Duodenal mucosa (tissue), 2 donors: ENCODE measurements at regions not wholly inside any gene's neighbourhood (a gene's known extent, or its start where the extent isn't known, plus 50 kb on each side); places are given as distances from the start of the nearest gene placed in this dataset.
"Not testable (repeated sequence)": the region's sequence is repeated elsewhere in the genome, so short reads cannot be mapped to it uniquely, and the experiment has no call there.

Experiments
- H3K27ac ChIP-seq: one replicate; pipeline ENCODE4 v1.7.0; 2013; ENCODE audit warnings: low read depth, low read length
- H3K27me3 ChIP-seq, 2 donors: one replicate each; pipeline ENCODE4 v1.7.0; 2013; ENCODE audit warnings: low read length in 2 of 2, control low read depth in 1 of 2; ENCODE audit not compliant: insufficient read depth in 2 of 2, control insufficient read depth in 1 of 2
- H3K36me3 ChIP-seq, 2 donors: one replicate each; pipeline ENCODE4 v1.7.0; 2013; ENCODE audit warnings: low read length in 2 of 2, control low read depth in 1 of 2; ENCODE audit not compliant: insufficient read depth in 2 of 2, control insufficient read depth in 1 of 2
- H3K4me1 ChIP-seq, 2 donors: one replicate each; pipeline ENCODE4 v1.7.0; 2013; ENCODE audit warnings: low read length in 2 of 2, control low read depth in 1 of 2; ENCODE audit not compliant: insufficient read depth in 2 of 2, control insufficient read depth in 1 of 2
- H3K4me3 ChIP-seq, 2 donors: one replicate each; pipeline ENCODE4 v1.7.0; 2013; ENCODE audit warnings: low read length in 2 of 2, low read depth in 1 of 2
- H3K9ac ChIP-seq, 2 donors: one replicate each; pipeline ENCODE4 v1.7.0; 2013; ENCODE audit warnings: low read length in 2 of 2, low read depth in 1 of 2
- H3K9me3 ChIP-seq, 2 donors: one replicate each; pipeline ENCODE4 v1.7.0; 2013; ENCODE audit warnings: low read length in 2 of 2, control low read depth in 1 of 2; ENCODE audit not compliant: control insufficient read depth in 1 of 2

DNA sequence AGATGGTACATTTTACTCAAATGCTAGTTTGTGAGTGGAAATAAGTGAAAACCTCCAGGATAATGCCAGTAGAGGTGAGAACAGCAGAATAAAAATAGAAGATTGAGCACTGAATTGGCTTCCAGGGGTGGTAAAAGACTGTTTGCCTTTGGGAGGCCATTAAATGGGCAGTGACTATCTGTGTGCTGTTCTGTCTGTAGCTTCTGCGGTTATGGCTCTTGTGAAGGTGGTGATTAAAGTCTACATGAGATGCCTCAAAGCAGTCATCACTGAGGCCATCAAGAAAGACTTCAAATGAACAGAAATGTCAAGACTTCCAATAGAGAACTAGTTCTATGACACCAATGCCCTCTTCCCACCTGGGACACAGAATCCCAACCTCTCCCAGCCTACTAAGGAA lies 108.8 kb downstream of the EFHB start:
- Histone ChIP-seq H3K36me3 (no peaks in the 10 kb centered on the region), H3K4me1 (no peaks in the 10 kb centered on the region), H3K9ac (no peak overlapping the region), H3K9me3 (peaks cover 0 to 5% of the 10 kb centered on the region in 2 donors), H3K27me3 (no peaks in the 10 kb centered on the region), H3K27ac (no peak overlapping the region), H3K4me3 (no peak overlapping the region)

DNA sequence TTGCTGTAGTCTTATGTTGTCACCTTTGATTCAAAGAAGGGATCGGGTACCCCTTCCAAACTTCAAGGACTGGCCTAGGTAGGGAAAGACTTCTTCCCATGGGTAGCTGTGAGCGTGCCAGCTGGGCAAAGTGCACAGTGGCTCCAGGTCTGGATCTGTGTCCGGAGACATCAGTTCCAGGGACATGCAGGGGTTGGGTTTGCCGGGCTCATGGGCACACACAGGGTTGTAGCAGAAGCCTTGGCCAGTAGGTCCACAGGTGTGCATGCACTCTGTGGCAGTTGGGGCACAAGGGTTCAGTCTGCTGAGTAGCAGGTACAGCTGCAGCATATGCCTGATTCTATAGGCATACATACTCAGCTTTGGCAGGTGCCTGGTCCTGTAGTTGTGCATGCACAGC lies 111.2 kb downstream of the EFHB start:
- Histone ChIP-seq H3K4me1 (no peaks in the 10 kb centered on the region), H3K27me3 (no peaks in the 10 kb centered on the region), H3K9me3 (peaks cover 0 to 5% of the 10 kb centered on the region in 2 donors), H3K36me3 (no peaks in the 10 kb centered on the region), H3K9ac (no peak overlapping the region), H3K27ac (no peak overlapping the region), H3K4me3 (no peak overlapping the region)

DNA sequence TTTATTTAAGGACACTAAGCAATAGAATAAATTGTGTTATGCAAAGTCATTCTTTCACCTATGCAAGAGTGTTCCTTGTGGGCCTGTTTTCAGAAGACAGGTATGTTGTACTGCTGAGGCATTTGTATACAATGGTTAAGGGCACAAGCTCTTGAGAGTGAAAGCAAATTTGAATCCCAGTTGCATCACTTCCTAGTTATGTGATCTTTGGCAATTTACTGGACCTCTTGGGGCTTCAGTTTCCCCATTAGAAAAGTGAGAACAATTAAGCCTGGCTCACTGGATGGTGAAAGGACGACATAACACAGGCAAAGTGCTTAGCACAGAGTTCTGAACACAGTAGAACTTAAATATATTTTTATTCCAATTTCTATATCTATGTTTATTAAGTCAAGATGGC lies 117.4 kb downstream of the EFHB start:
- Histone ChIP-seq H3K9me3 (no peaks in the 10 kb centered on the region), H3K36me3 (no peaks in the 10 kb centered on the region), H3K4me1 (no peaks in the 10 kb centered on the region), H3K9ac (no peak overlapping the region), H3K27ac (no peak overlapping the region), H3K4me3 (no peak overlapping the region), H3K27me3 (no peaks in the 10 kb centered on the region)

DNA sequence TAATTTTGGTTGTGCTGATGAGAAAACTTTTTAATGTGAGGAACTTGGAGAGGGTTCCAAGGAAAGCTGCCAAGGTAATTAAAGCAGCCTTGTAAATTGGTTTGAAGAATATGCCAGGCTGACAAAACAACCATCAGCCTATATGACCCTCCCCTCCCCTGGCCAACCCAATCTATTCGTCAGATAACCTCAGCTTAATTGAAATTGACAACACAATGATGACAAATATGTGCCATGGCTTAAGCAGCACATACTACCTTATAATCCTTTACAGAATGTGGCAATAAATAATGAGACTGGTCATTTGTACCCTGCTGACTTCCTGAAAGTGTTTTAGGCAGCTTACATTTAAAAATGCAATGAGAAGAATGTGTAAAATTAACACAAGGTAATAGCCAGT lies 118.2 kb downstream of the EFHB start:
- H3K36me3 ChIP-seq: no peaks in the 10 kb centered on the region
- no peak overlapping the region for H3K4me3 ChIP-seq
- no peak overlapping the region for H3K27ac ChIP-seq
- H3K9ac ChIP-seq: no peak overlapping the region
- H3K4me1 ChIP-seq: no peaks in the 10 kb centered on the region
- no peaks in the 10 kb centered on the region for H3K9me3 ChIP-seq
- no peaks in the 10 kb centered on the region for H3K27me3 ChIP-seq

DNA sequence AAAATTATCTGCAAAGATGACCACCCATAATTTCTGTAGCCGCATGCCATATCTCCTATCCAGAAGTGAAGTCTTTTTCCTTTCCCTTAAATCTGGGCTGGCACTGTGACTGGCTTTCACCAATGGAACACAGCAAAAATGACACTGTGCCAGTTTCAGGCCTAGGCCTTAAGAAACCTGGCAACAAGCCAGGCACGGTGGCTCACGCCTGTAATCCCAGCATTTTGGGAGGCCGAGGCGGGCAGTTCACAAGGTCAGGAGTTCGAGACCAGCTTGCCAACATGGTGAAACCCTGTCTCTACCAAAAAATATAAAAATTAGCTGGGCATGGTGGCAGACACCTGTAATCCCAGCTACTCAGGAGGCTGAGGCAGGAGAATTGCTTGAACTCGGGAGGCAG lies 120.3 kb downstream of the EFHB start:
- H3K4me3 ChIP-seq, H3K9me3 ChIP-seq, H3K4me1 ChIP-seq, H3K27ac ChIP-seq, H3K36me3 ChIP-seq, H3K9ac ChIP-seq, H3K27me3 ChIP-seq: not testable (repeated sequence)

DNA sequence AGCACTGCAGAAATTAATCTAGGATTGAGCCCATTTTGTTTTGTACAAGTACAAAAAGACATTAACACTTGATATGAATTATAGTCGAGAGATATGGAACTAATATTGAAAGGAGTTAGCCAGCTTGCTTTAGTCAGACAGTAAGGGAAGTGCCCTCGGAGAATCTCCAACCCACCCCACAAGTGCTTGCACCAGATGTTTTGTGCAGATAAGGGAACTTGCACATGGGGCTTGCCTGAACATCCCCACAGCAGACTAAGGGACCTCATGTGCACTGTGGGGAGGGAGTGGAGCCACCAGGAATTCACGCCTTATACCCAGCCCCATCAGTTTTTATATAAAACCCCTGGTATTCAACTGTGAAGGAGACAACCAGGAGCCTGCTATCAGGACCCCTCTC lies 122.3 kb downstream of the EFHB start:
- no peaks in the 10 kb centered on the region for H3K36me3 ChIP-seq
- no peaks in the 10 kb centered on the region for H3K9me3 ChIP-seq
- no peaks in the 10 kb centered on the region for H3K27me3 ChIP-seq
- H3K9ac ChIP-seq: no peak overlapping the region
- no peak overlapping the region for H3K4me3 ChIP-seq
- no peaks in the 10 kb centered on the region for H3K4me1 ChIP-seq
- no peak overlapping the region for H3K27ac ChIP-seq

GRCh38 chr3:19808834-19809233 lies 125.2 kb downstream of the EFHB start:
- Histone ChIP-seq H3K4me3 (no peak overlapping the region), H3K9ac (no peak overlapping the region), H3K27ac (no peak overlapping the region), H3K27me3 (no peaks in the 10 kb centered on the region), H3K4me1 (no peaks in the 10 kb centered on the region), H3K9me3 (peaks cover 1 to 4% of the 10 kb centered on the region in 2 donors), H3K36me3 (no peaks in the 10 kb centered on the region)

- no peak overlapping the region for H3K4me3 ChIP-seq
- H3K9me3 ChIP-seq: peaks cover 6 to 11% of the 10 kb centered on the region in 2 donors
- H3K36me3 ChIP-seq: no peaks in the 10 kb centered on the region
- H3K27me3 ChIP-seq: no peaks in the 10 kb centered on the region
- H3K4me1 ChIP-seq: no peaks in the 10 kb centered on the region
- H3K9ac ChIP-seq: no peak overlapping the region
- H3K27ac ChIP-seq: no peak overlapping the region
These were observed 134.1 kb downstream of the EFHB start for GRCh38 chr3:19799887-19800286.

DNA sequence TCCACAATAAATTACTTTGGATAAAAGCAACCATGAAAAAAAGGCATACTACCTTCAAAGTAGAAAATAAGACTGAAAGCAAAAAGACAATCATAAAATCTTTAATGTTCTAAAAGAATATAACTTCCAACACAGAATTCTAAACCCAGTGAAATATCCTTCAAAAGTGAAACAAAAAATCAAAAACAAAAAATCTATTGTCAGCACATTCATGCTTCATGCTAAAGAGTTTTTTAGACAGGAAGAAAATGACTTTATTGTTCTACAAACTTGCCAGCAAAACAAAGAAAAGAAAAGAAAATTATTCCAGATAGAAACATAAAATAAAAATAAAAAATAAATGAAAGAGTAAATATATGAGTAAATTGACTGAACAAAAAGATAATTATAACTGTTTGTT lies 134.9 kb downstream of the EFHB start:
- peaks cover 6 to 10% of the 10 kb centered on the region in 2 donors for H3K9me3 ChIP-seq

GRCh38 chr3:19798324-19798723 lies 135.7 kb downstream of the EFHB start:
- no peaks in the 10 kb centered on the region for H3K4me1 ChIP-seq
- H3K27me3 ChIP-seq: no peaks in the 10 kb centered on the region
- H3K9me3 ChIP-seq: peaks cover 0 to 3% of the 10 kb centered on the region in 2 donors
- H3K9ac ChIP-seq: no peak overlapping the region
- no peak overlapping the region for H3K27ac ChIP-seq
- no peak overlapping the region for H3K4me3 ChIP-seq
- H3K36me3 ChIP-seq: no peaks in the 10 kb centered on the region

More for the DNA sequence above, 134.9 kb downstream of the EFHB start:
- Histone ChIP-seq H3K4me3 (no peak overlapping the region), H3K9ac (no peak overlapping the region), H3K27ac (no peak overlapping the region), H3K27me3 (no peaks in the 10 kb centered on the region), H3K4me1 (no peaks in the 10 kb centered on the region), H3K36me3 (no peaks in the 10 kb centered on the region)

DNA sequence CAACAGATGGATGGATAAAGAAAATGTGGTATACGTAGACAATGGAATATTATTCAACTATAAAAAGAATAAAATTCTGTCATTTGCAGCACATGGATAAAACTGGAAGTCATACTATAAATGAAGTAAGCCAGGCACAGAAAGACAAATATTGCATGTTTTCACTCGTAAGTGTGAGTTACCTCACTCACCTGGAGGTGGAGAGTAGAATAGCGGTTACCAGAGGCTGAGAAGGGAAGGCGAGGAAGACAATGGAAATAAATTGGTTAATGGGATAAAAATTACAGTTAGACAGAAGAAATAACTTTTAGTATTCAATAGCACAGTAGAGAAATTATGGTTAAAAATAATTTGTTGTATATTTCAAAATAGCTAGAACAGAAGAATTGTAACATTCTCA lies 141.6 kb downstream of the EFHB start:
- Histone ChIP-seq H3K27me3 (no peaks in the 10 kb centered on the region), H3K4me3 (no peak overlapping the region), H3K27ac (no peak overlapping the region), H3K36me3 (no peaks in the 10 kb centered on the region), H3K9ac (no peak overlapping the region), H3K9me3 (no peaks in the 10 kb centered on the region), H3K4me1 (no peaks in the 10 kb centered on the region)
